ENCODE measurements at regions not wholly inside any gene's neighbourhood (a gene's known extent, or its start where the extent isn't known, plus 50 kb on each side); places are given as distances from the start of the nearest gene placed in this dataset.

DNA sequence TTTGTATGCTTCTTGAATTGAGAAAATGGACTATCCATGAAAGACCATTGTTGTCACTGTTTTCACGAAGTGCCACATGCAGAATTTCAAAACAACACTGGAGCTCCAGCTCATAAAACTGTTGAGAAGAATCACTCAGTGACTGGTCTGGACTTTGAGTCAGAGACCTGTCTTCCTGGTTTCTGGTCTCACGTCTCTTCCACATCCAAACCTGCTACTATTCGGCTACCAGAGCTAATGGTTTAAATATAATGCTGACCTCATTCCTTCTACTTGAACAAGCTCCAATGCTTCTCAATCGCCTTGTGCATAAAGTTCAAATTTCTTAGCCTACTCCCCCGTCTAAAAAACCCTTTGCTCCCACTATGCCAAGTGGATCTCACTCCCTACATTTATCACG, 227.9 kb upstream of the NR2F2 start:
- DNase-seq (ENCODE audit: low spot score), result no peak

DNA sequence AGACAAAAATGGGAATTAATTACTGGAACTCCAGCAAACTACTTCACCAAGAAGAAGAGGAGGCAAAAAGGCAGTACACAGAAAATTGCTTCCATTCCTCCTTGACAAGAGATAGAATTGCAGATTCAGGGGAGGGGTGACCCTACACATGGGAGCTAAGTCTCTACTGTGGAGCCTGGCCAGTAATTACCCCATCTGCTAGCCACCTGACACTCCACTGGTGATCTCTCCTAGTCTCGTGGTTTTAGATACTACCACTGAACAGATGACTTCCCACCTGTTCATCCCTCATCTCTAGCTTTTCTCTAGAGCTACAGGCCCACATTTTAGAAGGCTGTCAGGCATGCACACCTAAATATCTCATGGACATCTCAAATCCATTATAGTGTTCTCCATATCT, 224.3 kb upstream of the NR2F2 start:
- no peak for DNase-seq (ENCODE audit: low spot score)

DNA sequence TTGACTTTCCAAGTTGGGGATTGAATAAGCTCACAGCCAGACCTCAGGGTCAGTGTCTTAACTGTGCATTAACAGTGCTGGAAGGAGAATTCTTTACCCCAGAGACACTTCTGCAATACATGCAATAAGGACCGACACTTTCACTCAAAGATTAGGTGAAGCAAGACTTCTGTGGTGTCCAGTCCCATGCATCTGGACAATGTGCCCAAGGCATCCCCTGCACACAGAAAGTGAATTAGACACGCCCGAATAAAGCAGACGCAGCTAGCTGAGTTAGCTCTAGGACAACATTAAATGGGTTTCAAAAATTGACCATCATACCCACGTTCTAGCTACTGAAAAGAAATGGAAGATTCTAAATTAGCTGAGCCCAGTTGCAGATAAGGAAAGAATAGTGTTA, 223.9 kb upstream of the NR2F2 start:
- DNase-seq (ENCODE audit: low spot score), result no peak

DNA sequence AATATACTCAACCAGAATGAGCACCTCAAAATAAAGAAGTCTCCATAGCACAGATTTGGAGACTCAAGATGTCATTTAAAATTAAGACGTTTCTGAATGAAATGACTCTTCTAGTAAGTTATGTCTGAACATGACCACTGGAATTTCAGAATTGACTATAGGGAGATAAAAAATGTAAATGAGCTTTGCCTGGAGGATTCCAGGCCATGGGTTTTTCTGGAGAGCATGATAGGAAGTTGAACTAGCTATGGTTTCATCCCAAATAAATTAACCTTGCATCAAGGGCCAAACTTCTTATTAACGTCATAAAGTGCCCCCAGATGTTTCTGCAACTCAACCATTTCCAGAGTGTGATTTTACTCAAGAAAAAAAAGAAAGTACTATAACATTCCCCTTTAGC, 222.6 kb upstream of the NR2F2 start:
- no peak for DNase-seq (ENCODE audit: low spot score)

DNA sequence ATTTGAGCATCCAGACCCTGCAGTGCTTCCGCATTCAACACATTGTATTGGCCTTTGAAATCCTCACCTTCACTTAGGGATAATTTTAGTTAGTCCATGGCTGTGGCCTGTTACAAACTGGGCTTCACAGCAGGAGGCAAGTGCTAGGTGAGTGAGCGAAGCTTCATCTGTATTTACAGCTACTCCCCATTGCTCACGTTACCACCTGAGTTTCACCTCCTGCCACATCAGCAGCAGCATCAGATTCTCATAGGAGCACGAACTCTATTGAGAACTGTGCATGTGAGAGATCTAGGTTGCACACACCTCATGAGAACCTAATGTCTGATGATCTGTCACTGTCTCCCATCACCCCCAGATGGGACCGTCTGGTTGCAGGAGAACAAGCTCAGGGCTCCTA, 222.1 kb upstream of the NR2F2 start:
- DNase-seq (ENCODE audit: low spot score), result no peak

DNA sequence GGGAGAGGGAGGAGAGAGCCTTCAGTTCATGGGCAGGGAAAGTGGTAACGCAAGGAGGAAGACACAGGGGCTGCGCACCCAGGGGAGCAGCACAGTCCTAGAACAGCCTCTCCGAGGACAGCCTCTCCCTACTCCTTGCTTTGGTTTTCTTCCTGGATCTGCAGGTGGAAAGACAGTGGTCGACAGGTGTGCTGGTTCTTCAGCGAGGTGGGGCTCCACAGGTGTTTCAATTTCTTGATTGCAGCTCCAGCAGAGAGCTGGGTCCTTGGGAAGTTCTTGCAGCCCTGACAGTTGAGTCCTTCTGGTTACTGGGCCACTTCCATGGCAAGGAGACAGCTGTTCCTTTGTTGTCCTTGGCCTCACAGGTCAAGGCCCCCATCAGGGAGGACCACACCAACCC, 220.7 kb upstream of the NR2F2 start:
- DNase-seq (ENCODE audit: low spot score), result no peak

DNA sequence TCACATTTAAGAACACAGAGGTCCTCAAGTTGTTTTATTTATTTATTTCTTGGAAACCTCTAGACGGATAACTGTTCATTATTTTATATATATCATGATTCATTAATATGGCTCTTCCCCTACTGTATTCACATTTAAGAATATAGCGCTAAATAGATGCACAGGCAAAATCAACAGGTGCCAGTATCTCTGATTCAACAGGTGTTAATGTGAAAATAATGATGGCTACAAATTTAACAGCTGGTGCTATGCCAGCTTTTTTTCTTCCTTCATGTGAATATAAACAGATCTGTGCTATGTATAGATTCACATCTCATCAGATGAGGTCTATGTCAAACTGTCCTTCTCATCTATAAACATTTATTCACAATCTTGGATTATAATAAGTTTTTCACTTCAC, 218.5 kb upstream of the NR2F2 start:
- no peak for DNase-seq (ENCODE audit: low spot score)

DNA sequence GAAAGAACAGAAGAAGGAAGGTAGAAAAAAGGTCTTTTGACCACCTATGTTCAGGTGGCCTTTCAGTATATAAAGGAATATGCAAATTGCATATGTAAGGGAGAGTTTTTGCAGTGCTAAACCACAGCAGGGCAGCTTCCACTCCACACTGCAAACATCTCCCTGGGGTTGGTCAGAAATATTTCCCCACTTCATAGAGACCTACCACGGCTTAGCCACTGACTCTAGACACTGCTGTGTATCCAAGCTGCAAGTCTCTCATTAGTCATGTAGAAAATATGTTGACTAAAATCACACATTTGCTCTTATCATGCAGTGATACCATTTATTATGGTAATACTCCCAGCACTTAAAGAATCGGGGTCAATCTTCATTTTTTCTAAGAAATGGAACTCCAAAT, 214.9 kb upstream of the NR2F2 start:
- no peak for DNase-seq (ENCODE audit: low spot score)

DNA sequence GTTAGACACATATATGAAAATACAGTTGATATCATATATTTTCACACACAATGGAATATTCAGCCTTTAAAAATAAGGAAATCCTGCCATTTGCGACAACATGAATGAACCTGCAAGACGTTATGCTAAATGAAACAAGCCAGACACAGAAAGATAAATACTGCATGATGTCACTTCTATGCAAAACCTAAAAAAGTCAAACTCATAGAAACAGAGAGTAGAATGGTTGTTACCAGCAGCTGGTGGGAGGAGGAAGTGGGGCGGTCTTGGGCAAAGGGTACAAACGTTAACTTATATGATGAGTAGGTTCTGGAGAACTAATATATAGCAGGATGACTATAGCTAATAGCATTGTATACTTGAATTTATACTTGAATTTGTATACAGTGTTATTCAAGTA, 213.2 kb upstream of the NR2F2 start:
- no peak for DNase-seq (ENCODE audit: low spot score)

DNA sequence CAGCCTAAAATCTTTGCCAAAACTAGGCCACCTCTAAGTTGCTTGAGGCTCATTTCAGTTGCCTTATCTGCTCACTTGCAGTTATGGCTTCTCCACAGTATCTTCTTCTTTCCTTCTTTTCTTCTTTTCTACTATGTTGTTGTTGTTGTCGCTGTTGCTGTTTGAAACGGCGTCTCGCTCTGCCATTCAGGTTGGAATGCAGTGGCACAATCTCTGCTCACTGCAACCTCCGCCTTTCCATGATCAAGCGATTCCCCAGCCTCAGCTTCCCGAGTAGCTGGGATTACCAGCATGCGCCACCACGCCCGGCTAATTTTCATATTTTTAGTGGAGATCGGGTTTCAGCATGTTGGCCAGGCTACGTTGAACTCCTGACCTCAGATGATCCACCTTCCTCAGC, 210.8 kb upstream of the NR2F2 start:
- DNase-seq (ENCODE audit: low spot score), result no peak

DNA sequence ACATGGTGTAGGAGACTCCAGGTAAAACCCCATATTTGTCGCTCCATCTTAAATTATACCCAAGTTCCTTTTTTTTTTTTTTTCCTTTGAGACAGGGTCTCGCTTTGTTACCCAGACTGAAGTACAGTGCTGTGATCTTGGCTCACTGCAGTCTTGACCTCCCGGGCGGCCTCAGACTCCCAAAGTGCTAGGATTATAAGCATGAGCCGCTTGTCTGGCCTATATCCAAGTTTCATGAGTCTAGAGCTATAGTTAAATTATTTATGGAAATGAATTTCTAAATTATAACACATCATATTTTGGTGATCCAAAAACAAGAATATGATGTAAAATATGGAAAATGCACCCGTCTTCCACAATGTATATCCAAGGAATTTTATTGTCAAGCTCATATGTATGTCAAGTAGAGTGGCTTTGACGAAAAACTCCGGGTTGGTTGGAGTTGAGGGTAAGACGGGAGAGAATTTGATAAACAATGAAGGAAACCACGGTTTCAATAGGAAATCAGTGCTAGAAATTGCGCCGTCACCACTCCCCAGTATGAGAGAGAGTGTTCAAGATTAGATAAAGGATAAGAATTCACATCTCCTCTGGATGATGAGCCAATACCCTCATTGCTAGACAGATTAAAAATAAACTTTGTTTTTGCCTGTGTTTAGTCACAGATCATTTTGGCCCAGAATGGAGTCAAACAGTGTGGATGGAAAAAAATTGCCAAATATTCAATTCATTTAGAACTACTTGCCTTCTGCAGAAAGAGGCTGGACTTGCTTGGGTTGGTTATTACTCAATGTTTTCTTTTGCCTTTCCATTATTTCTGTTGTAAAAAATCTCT, 209.2 kb upstream of the NR2F2 start:
- DNase-seq (ENCODE audit: low spot score), result no peak

DNA sequence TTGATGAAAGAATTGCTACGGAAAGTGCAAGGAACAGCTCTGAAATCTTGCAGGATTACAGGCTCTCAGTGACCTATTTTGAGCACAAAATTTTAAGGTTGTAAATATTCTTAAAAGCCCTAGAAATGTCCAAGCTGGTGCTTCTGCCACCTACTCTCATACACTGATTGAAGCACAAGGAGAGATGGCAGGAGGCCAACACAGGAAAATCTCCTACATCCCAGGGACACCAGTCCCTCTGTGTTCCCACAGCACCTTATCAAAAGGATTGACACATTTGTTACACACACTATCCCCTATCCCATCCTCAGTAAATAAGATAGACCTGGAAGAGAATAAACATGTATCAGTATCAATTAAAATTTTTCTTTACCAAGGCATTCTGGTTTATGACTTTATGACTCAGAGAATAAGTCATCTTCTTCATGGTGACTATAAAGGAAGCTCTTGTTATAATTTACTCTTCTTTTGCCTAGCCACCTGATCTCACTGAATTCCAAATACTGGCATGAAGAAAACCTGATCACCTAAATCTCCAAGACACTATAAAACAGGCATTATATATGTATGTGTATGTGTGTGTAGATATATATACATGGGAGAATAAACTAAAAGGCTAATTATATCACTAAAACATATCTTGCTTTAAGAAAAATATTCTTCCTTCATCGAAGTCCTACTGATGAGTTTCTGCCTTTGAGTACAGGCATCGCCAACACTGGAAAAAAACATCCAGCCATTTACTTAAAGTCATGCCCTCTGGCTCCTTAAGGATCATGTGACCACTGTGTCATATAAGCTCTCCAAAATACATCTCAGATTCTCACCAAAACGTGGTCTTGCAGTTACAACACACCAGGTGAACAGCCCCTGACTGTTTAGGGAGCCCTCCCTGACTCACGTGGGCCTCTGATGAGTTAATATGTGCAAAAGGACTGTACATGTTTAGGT, 208.1 kb upstream of the NR2F2 start:
- peak; percentile 21 for DNase-seq (ENCODE audit: low spot score)

DNA sequence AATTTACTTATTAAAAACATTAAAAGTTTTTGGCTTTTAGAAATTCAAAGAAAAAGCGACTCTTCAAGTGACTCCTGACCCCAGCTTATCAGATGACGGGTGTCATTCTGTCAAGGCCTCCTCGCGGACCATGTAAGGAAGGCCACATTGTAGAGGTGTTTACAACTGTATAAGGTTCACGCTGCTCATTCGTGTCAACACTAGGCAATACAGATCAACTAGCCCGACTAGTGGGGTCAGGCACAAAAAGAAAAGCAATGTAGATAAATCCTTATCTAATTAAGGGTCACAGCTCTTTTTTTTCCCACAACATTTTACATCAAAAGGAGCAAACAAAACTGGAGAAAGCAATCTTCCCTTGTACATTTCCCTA, 207.5 kb upstream of the NR2F2 start:
- DNase-seq (ENCODE audit: low spot score), result no peak

DNA sequence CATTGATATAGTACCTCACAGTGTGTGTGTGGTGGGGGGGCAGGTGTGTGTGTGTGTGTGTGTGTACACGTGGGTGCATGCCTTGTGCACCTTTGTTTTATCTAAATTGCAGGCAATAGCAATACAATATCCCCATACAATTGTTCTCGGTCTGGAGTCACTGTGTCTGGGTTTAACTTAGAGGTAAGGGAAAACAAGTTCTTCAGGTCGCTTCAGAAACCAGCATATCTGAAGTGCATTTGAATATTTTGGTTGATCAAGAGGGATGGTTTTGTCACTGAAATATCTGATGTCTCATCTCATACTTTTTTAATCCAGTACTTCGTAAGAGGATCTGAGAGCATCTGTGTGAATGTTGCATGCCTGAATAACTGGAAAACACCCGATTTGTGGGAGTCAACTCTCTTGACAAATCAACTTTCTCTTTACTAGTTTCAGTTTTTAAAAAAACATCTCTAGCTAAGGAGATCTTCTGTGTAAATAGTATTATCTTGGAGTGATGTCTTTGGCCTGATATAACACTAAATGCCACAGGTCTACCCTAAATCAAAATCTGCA, 206.8 kb upstream of the NR2F2 start:
- DNase-seq (ENCODE audit: low spot score), result no peak

DNA sequence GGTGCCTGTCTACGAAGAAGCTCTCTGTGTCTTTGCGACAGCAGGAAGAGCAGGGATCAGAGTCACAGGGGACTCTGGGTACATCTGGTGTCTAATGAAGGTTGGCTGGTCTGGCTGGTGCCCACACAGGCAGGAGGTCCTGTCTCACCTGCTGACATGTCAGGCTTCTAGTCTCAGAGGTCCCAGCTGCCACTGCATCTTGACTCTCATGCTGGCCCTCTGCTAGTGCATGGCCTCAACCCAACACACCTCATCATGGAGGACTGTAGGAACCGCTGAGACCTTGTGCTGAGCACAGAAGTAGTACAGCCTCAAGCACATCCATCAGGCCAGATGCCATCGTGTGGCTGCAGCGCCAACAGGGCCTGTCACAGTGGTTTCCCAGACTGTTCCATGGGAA, 206.1 kb upstream of the NR2F2 start:
- no peak for DNase-seq (ENCODE audit: low spot score)

DNA sequence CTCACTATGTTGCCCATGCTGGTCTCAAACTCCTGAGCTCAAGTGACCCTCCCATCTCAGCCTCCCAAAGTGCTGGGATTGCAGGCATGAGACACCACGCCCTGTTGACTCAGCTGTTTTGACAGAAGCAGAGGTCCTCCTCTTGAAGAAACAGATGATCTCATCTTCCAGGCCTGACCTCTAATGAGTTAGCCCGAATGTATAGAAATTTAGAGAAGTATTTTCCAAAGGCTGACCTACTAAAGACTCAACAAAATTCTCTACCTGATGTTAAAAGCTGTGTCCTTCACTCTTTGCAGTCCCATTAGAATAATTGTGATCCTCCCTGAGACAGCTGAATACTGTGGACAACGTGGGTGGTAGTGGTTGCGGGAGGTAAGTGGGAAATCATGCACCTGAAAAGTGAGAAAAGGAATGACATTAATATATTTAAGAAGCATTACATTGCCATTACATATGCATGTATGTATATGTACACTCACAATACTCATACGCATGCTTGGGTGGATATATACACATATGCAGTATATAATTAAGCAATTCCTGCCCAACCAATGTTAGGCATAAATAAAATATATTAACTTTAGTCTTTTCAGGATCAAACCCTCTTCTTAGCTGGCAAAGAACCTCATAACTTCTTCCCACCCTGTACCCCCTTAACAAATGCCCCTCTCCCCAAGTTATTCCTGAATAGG, 204.6 kb upstream of the NR2F2 start:
- no peak for DNase-seq (ENCODE audit: low spot score)

DNA sequence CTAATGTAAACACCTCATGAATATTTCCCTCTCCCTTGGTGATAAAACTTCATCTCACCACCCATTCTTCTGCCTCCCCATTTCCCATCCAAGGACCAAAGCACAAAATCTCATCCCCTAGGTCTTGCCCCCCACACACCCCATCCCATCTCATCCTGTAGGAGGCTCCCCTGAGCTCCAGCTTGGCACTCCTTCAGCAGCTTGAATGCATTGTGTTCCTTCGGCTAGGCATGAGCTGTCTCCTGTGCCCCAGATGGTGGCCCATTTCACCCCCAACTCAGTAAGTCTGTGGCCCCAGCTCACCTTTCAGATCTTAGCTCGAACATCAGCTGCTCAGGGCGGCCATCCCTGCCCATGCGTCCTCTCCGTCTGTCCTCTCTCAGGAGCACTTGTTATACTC, 203.6 kb upstream of the NR2F2 start:
- DNase-seq (ENCODE audit: low spot score), result no peak

DNA sequence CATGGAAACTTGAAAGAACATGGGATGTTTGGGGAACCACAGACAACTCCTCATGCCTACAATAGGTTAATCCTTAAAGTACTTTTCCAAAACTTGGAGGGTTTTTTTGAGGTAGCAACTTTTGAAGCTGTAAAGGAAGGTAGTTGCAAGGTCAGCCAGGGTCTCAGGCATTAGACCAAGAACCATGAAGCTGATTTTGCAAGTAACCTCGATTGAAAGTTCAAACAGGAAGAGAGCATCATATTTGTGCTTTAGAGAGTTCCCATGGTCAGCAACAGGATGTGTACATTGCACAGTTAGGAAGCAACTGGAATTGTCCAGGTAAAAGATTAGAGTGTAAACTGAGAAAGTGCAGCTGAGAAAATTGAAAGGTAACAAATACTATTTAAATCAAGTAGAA, 199.8 kb upstream of the NR2F2 start:
- no peak for DNase-seq (ENCODE audit: low spot score)

DNA sequence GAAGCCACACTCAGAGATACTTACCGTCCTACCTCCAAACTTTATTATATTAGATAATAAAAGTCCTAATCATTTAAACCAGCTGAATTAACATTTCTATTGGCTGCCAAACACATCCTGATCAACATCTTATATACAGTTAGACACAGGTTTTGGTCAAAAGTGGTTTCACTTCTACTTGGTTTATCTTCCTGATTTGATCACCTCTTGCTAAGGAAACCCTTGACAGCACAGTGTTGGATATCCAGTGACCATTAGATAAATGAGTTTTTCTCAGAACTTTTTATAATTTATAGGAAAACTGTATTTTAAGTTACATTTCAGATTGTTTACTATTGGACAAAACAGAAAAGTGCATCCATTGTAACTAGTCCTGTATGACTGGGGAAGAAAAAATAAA, 198.4 kb upstream of the NR2F2 start:
- no peak for DNase-seq (ENCODE audit: low spot score)

DNA sequence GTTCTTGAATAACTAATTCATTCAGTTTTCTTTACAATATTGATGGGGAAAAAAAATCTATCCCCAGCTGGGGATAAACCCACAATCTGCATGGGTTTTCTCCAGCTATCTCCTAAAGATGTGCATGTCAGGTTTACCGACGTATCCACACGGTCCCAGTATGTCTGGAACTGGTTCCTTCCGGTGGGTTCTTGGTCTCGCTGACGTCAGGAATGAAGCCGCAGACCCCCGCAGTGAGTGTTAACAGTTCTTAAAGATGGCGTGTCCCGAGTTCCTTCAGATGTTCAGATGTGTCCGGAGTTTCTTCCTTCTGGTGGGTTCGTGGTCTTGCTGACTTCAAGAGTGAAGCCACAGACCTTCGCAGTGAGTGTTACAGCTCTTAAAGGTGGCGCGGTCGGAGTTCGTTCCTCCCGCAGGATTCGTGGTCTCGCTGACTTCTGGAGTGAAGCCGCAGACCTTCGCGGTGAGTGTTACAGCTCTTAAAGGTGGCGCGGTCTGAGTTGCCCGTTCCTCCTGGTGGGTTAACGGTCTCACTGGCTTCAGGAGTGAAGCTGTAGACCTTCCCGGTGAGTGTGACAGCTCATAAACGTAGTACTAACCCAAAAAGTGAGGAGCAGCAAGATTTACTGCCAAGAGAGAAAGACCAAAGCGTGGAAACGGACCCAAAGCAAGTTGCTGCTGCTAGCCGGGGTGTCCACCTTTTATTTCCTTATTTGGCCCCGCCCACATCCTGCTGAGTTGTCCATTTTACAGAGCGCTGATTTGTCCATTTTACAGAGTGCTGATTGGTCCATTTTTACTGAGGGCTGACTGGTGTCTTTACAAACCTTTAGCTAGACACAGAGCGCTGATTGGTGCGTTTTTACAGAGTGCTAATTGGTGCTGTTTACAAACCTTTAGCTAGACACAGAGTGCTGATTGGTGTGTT, 195.1 kb upstream of the NR2F2 start:
- no peak for DNase-seq (ENCODE audit: low spot score)

DNA sequence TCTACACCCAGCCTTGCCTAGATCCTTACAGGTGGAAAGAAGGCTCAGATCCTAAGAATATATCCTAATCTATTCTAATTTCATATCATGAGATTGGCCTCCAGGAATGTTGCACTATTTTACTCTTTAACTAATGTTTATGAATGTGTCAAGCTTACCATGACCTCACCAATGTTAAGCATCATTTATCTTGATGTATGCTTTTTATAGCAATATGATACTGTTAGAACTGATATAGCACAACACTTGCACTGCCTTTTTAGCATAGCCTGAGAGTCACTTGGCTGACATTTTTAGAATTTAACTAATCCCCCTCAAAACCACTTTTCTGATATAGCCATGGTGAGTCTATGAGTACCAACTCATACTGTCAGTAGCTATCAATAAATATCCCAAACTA, 191.5 kb upstream of the NR2F2 start:
- DNase-seq (ENCODE audit: low spot score), result no peak
